22Rv1 (cell line): ENCODE measurements at regions not wholly inside any gene's neighbourhood (a gene's known extent, or its start where the extent isn't known, plus 50 kb on each side); places are given as distances from the start of the nearest gene placed in this dataset.

Experiments used
- H3K27ac ChIP-seq: fragments of 450-650 bp; 2 replicates; pipeline ENCODE4 v1.5.1; 2017
- CTCF ChIP-seq: fragments of 450-650 bp; IDR thresholded peaks from 2 replicates; pipeline ENCODE4 v1.5.1; 2017; ENCODE audit warnings: mild to moderate bottlenecking
- ZFX ChIP-seq: fragments of 450-650 bp; IDR thresholded peaks from 2 replicates; pipeline ENCODE4 v1.6.1; 2017; ENCODE audit warnings: antibody characterized with exemption, borderline replicate concordance

GRCh38 chr6:42512579-42512978, 51.2 kb upstream of the UBR2 start:
- H3K27ac ChIP-seq: peak overlapping the region; percentile 61
- TF ChIP-seq ZFX (no peak), CTCF (no peak)

GRCh38 chr6:42511803-42512422, 51.9 kb upstream of the UBR2 start:
- H3K27ac ChIP-seq: peak overlapping the region; percentile 61
- no peak for TF ChIP-seq ZFX
- no peak for TF ChIP-seq CTCF

- 0 out of 2 replicates have a peak, but pooled peaks have one; percentile 22 for TF ChIP-seq CTCF
- no peak for TF ChIP-seq ZFX
- H3K27ac ChIP-seq: no peak overlapping the region
Measured at GRCh38 chr6:42510795-42511194, 53.0 kb upstream of the UBR2 start.

GRCh38 chr6:42509765-42510164, 54.1 kb upstream of the UBR2 start:
- H3K27ac ChIP-seq: no peak overlapping the region
- TF ChIP-seq ZFX (no peak), CTCF (no peak)

GRCh38 chr6:42509256-42509655, 54.6 kb upstream of the UBR2 start:
- TF ChIP-seq ZFX: no peak
- TF ChIP-seq CTCF: no peak
- no peak overlapping the region for H3K27ac ChIP-seq

GRCh38 chr6:42507901-42508300, 55.9 kb upstream of the UBR2 start:
- TF ChIP-seq ZFX (no peak), CTCF (no peak)
- no peak overlapping the region for H3K27ac ChIP-seq

DNA sequence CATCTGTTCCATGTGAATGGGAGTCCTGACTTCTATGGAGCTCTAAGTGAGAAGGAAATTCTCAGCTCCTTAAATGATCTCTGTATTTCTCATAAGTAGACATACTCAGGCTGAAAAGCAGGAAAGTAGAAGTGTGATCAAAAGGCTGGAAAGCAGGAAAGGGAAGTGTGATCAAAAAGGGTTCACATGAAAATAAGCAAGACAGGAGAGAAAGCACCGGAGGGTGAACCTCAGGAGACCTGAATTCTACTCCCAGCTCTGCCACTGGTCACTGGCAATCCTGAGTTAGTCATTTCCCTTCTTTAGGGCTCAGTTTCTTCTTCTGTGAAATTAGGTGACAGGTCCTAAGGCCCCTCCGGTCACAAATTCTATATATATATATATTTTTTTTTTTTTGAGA, 55.5 kb upstream of the TRERF1 start:
- TF ChIP-seq ZFX (no peak), CTCF (no peak)
- no peak overlapping the region for H3K27ac ChIP-seq
